ENCODE measurements at regions not wholly inside any gene's neighbourhood (a gene's known extent, or its start where the extent isn't known, plus 50 kb on each side); places are given as distances from the start of the nearest gene placed in this dataset.

DNA sequence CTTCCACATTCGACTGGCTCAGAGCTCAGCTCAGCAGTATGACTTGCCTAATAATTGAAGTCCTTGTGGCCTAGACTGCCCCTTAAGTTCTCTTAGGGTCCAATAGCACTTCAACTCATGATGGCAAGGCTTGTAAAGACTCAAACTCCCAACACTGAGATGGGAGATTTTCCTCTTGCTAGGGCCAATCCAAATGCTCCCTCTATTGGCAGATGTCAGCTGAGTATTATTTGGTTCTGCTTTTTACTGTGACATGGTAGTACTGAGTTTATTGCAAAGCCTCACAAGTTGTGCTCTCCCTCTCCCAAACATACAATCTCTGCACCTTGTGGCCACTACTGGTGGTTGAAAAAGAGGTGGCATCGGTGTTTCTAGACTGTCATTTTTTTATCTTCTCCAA is 164.2 kb downstream of the ALG10 start:
- Histone ChIP-seq H3K9me3 (ENCODE audit: control insufficient read depth, insufficient read depth, low read depth, low read length) (no peaks in the 10 kb centered on the region), H3K36me3 (ENCODE audit: control insufficient read depth in 2 of 2, insufficient read depth in 1 of 2, low read length in 2 of 2) (no peaks in the 10 kb centered on the region), H3K4me3 (ENCODE audit: low read depth, low read length) (no peak overlapping the region), H3K27ac (ENCODE audit: extremely low read depth, low read depth, low read length) (no peak overlapping the region), H3K4me1 (ENCODE audit: control insufficient read depth, insufficient read depth, low read length) (no peaks in the 10 kb centered on the region)
- ChIA-PET CTCF (interaction anchor here (1.4 kb wide), 1 partner anchor 64 kb away, joined by 6 read pairs; no protein-coding TSS in a partner anchor), POLR2A (no interaction called here)
- TF ChIP-seq ZNF677 (tag by site-specific recombination; IDR thresholded peaks at IDR 0.05) (no peak), HOXA7 (CRISPR knock-in tag; IDR thresholded peaks at IDR 0.05; ENCODE audit: borderline replicate concordance) (no peak), ZNF548 (tag by site-specific recombination; IDR thresholded peaks at IDR 0.05) (no peak), ZNF146 (tag by site-specific recombination; IDR thresholded peaks at IDR 0.05) (no peak), INSM2 (tag by site-specific recombination; IDR thresholded peaks at IDR 0.05) (no peak), ZNF292 (tag by site-specific recombination; IDR thresholded peaks at IDR 0.05; ENCODE audit: borderline replicate concordance, low read depth) (no peak), ZBTB1 (tag by site-specific recombination; IDR thresholded peaks at IDR 0.05) (no peak), ZNF654 (tag by site-specific recombination; IDR thresholded peaks at IDR 0.05; ENCODE audit: low read depth) (peak; percentile 22; the same call in 1 of the 2 replicates), ZNF140 (tag by site-specific recombination; IDR thresholded peaks at IDR 0.05) (no peak), ZBTB10 (tag by site-specific recombination; IDR thresholded peaks at IDR 0.05) (no peak), ZNF416 (tag by site-specific recombination; IDR thresholded peaks at IDR 0.05) (no peak), ZNF626 (tag by site-specific recombination; IDR thresholded peaks at IDR 0.05) (no peak), ZFP37 (tag by site-specific recombination; IDR thresholded peaks at IDR 0.05) (no peak), GLIS2 (tag by site-specific recombination; IDR thresholded peaks at IDR 0.05) (no peak), ZBTB48 (tag by site-specific recombination; IDR thresholded peaks at IDR 0.05) (no peak)
- TF ChIP-seq, protein P1, sequence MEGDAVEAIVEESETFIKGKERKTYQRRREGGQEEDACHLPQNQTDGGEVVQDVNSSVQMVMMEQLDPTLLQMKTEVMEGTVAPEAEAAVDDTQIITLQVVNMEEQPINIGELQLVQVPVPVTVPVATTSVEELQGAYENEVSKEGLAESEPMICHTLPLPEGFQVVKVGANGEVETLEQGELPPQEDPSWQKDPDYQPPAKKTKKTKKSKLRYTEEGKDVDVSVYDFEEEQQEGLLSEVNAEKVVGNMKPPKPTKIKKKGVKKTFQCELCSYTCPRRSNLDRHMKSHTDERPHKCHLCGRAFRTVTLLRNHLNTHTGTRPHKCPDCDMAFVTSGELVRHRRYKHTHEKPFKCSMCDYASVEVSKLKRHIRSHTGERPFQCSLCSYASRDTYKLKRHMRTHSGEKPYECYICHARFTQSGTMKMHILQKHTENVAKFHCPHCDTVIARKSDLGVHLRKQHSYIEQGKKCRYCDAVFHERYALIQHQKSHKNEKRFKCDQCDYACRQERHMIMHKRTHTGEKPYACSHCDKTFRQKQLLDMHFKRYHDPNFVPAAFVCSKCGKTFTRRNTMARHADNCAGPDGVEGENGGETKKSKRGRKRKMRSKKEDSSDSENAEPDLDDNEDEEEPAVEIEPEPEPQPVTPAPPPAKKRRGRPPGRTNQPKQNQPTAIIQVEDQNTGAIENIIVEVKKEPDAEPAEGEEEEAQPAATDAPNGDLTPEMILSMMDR (tag by site-specific recombination; IDR thresholded peaks at IDR 0.05), result peak; percentile 34; the same call in 1 of the 2 replicates

DNA sequence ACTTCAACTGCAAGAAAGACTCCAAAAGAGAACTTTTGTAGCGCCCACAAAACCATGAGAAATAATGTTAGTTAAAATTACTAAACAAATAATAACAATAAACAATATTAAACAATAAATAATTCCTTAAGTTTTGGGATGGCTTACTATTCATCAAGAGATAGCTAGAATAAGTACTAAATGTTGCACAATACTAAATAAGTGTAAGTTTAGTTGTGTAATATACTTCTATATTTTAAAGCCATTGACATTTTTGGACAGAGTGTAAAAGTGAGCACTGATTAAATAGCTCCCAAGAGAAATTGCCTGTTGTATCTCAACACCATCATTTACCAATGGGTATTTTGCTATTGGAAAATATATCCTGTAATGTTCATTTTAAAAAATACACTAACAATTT is 166.7 kb downstream of the ALG10 start:
- TF ChIP-seq ZNF221 (tag by site-specific recombination; IDR thresholded peaks at IDR 0.05; ENCODE audit: borderline replicate concordance), result no peak
- TF ChIP-seq MZF1 (tag by site-specific recombination; IDR thresholded peaks at IDR 0.05; ENCODE audit: borderline replicate concordance), result no peak
- no peak for TF ChIP-seq ZNF202 (tag by site-specific recombination; IDR thresholded peaks at IDR 0.05; ENCODE audit: borderline replicate concordance)
- TF ChIP-seq ZNF544 (tag by site-specific recombination; IDR thresholded peaks at IDR 0.05), result no peak
- TF ChIP-seq ZNF16 (tag by site-specific recombination; IDR thresholded peaks at IDR 0.05; ENCODE audit: low read depth), result no peak
- TF ChIP-seq ZNF426 (tag by site-specific recombination; IDR thresholded peaks at IDR 0.05), result no peak
- CTCF ChIA-PET, result interaction anchor here (1.0 to 1.7 kb wide), 3 partner anchors 29 to 66 kb away, joined by 3 to 5 read pairs (median 4); no protein-coding TSS in a partner anchor
- POLR2A ChIA-PET, result no interaction called here

More for the DNA sequence above, 166.7 kb downstream of the ALG10 start:
- no peak overlapping the region for H3K4me3 ChIP-seq (ENCODE audit: low read depth, low read length)
- H3K36me3 ChIP-seq (ENCODE audit: control insufficient read depth in 2 of 2, insufficient read depth in 1 of 2, low read length in 2 of 2), result no peaks in the 10 kb centered on the region
- H3K4me1 ChIP-seq (ENCODE audit: control insufficient read depth, insufficient read depth, low read length), result no peaks in the 10 kb centered on the region
- H3K27ac ChIP-seq (ENCODE audit: extremely low read depth, low read depth, low read length), result no peak overlapping the region
- no peaks in the 10 kb centered on the region for H3K9me3 ChIP-seq (ENCODE audit: control insufficient read depth, insufficient read depth, low read depth, low read length)
